Neural progenitor cell (in vitro differentiated cells): ENCODE measurements at regions not wholly inside any gene's neighbourhood (a gene's known extent, or its start where the extent isn't known, plus 50 kb on each side); places are given as distances from the start of the nearest gene placed in this dataset.

Source experiments
- EZH2 ChIP-seq: fragments of 200-600 bp; sonication (generic); IDR thresholded peaks from 2 replicates; pipeline ENCODE4 v1.6.1; 2017; ENCODE audit warnings: antibody characterized with exemption, mild to moderate bottlenecking, moderate library complexity
- TF ChIP-seq, protein P1 (sequence below): fragments of 200-600 bp; sonication (generic); IDR thresholded peaks from 2 replicates; pipeline ENCODE4 v1.5.1; 2017; ENCODE audit warnings: antibody characterized with exemption, mild to moderate bottlenecking

DNA sequence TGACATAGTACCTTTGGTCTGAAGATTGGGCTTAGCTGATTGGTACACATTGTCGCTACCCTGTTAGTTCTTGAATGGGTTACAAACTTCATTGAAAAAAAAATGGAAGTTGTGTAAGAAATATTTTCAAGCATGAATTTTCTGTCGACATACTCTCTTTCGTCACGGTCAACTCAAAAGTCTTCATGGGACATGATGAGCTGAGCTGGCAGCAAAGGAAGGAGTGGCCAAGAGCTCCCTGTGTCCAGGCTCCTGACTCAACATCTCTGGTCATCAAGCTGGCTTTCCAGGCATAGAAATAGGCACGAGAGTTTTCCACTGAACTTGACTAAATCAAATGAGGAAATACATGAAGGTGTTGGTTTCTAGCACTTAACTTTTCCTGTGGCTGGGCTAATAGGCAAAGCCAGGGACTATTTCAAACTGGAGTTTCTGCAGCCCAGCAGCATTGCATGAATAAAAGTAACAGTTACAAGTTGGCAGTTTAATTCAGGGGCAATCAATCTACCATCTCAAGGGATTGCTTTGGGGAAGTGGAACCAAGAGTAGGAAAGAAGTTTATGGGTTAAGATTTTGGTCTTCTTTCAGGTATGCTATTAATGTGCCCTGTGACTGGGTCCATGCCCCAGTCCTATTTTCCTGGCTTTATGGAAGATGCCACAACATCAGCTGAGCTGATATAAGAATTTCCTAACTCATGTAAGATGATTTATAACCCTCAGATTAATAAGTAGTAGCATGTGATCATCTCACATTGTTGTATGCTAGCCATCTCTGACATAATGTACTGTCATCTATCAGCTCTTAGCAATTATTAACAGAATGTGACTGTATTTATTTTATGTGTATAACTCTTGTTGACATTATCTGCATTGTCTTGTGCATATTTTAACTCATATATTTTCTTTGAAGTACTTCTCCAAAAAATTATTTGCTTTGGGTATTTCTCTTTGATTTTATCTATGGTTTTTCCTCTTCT is 385.8 kb downstream of the DLEU7 start:
- TF ChIP-seq EZH2: no peak
- TF ChIP-seq, protein P1, sequence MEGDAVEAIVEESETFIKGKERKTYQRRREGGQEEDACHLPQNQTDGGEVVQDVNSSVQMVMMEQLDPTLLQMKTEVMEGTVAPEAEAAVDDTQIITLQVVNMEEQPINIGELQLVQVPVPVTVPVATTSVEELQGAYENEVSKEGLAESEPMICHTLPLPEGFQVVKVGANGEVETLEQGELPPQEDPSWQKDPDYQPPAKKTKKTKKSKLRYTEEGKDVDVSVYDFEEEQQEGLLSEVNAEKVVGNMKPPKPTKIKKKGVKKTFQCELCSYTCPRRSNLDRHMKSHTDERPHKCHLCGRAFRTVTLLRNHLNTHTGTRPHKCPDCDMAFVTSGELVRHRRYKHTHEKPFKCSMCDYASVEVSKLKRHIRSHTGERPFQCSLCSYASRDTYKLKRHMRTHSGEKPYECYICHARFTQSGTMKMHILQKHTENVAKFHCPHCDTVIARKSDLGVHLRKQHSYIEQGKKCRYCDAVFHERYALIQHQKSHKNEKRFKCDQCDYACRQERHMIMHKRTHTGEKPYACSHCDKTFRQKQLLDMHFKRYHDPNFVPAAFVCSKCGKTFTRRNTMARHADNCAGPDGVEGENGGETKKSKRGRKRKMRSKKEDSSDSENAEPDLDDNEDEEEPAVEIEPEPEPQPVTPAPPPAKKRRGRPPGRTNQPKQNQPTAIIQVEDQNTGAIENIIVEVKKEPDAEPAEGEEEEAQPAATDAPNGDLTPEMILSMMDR: no peak
